Activated naive CD8-positive, alpha-beta T cell treated with anti-CD3 and anti-CD28 coated beads, Interleukin-2, amount 50 U/mL, for 16 hours (primary cell): ENCODE measurements at regions not wholly inside any gene's neighbourhood (a gene's known extent, or its start where the extent isn't known, plus 50 kb on each side); places are given as distances from the start of the nearest gene placed in this dataset.

Experiments
- DNase-seq: peaks from one replicate; pipeline ENCODE4 v3.0.0-alpha.2; 2020; ENCODE audit warnings: low read depth, low spot score

- no peak for DNase-seq
Observed at GRCh38 chr1:224504297-224505041, 69.9 kb upstream of the WDR26 start.

- DNase-seq, result no peak
Observed at GRCh38 chr1:224505454-224506093, 71.0 kb upstream of the WDR26 start.

GRCh38 chr1:224506141-224506814 lies 71.7 kb upstream of the WDR26 start:
- no peak for DNase-seq

- no peak for DNase-seq
Observed at GRCh38 chr1:224507771-224508523, 73.3 kb upstream of the WDR26 start.

- no peak for DNase-seq
Observed at GRCh38 chr1:224509907-224510306, 75.3 kb upstream of the WDR26 start.

- no peak for DNase-seq
Observed at GRCh38 chr1:224510880-224511645, 76.5 kb upstream of the WDR26 start.

- DNase-seq, result no peak
Observed at GRCh38 chr1:224512600-224513151, 78.1 kb upstream of the WDR26 start.

- DNase-seq, result no peak
Observed at GRCh38 chr1:224513383-224513782, 78.8 kb upstream of the WDR26 start.

- DNase-seq, result peak; percentile 58
Observed at GRCh38 chr1:224513787-224514209, 79.2 kb upstream of the WDR26 start.

- no peak for DNase-seq
Observed at GRCh38 chr1:224517171-224517570, 82.6 kb upstream of the WDR26 start.

GRCh38 chr1:224518528-224518927 lies 83.9 kb upstream of the WDR26 start:
- no peak for DNase-seq

- no peak for DNase-seq
Observed at GRCh38 chr1:224519874-224520273, 85.3 kb upstream of the WDR26 start.

- no peak for DNase-seq
Observed at GRCh38 chr1:224520808-224521207, 86.2 kb upstream of the WDR26 start.

- DNase-seq, result no peak
Observed at GRCh38 chr1:224521904-224522734, 87.5 kb upstream of the WDR26 start.

- DNase-seq, result no peak
Observed at GRCh38 chr1:224523676-224524075, 89.1 kb upstream of the WDR26 start.

- no peak for DNase-seq
Observed at GRCh38 chr1:224524679-224525078, 90.1 kb upstream of the WDR26 start.

GRCh38 chr1:224525411-224526040 lies 90.6 kb upstream of the CNIH3 start:
- DNase-seq, result no peak

- DNase-seq, result no peak
Observed at GRCh38 chr1:224526771-224527170, 89.3 kb upstream of the CNIH3 start.

- no peak for DNase-seq
Observed at GRCh38 chr1:224528900-224529299, 87.2 kb upstream of the CNIH3 start.

- DNase-seq, result no peak
Observed at GRCh38 chr1:224529844-224530243, 86.3 kb upstream of the CNIH3 start.
